ENCODE measurements at regions not wholly inside any gene's neighbourhood (a gene's known extent, or its start where the extent isn't known, plus 50 kb on each side); places are given as distances from the start of the nearest gene placed in this dataset.

DNA sequence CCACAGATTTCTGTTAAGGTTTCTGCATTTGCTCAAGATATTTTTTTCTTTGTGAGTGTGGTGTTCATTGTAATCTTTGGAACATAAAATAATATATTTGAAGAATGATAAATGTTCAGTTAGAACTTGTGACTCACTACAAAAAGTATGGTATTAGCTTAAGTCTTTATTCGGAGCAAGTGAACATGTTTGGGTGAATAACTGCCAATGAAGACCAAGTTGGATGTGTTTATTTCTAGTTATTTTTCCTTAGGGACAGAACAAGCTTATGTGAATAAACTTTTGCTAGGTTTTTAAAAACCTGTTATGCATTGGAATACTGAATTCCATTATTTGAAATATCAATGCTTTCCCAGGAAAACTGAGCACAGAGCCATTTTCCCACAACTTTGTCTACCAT, 418.6 kb downstream of the SLCO4C1 start:
- ChIA-PET POLR2A (no interaction called here), CTCF (no interaction called here)
- H3K4me1 ChIP-seq (ENCODE audit: control insufficient read depth in 1 of 2, insufficient read depth in 2 of 2, low read depth in 1 of 2, low read length in 1 of 2): no peaks in the 10 kb centered on the region
- no peaks in the 10 kb centered on the region for H3K27me3 ChIP-seq (ENCODE audit: insufficient read depth)
- H2AFZ ChIP-seq (ENCODE audit: low read depth): no peak overlapping the region; the same call in 1 of the 2 replicates
- no peaks in the 10 kb centered on the region for H4K20me1 ChIP-seq (ENCODE audit: insufficient read depth)
- no peak overlapping the region for H3K27ac ChIP-seq (ENCODE audit: low read depth in 2 of 2, low read length in 1 of 2)
- H3K9me2 ChIP-seq: no peaks in the 10 kb centered on the region
- 43% methylated on average over 1 of the region's 1 CpG for WGBS (ENCODE audit: low lambda C conversion rate)
- H3K9ac ChIP-seq: no peak overlapping the region
- H3K79me2 ChIP-seq (ENCODE audit: insufficient read depth): no peaks in the 10 kb centered on the region
- no peak for DNase-seq
- H3F3A ChIP-seq (replicated peaks; ENCODE audit: insufficient read depth): no peaks in the 10 kb centered on the region
- no peaks in the 10 kb centered on the region for H3K9me3 ChIP-seq
- no peak overlapping the region for H3K4me2 ChIP-seq
- TF ChIP-seq RCOR1 (IDR thresholded peaks at IDR 0.05; ENCODE audit: low read length): no peak
- TF ChIP-seq GABPA (IDR thresholded peaks at IDR 0.05; ENCODE audit: low read depth): no peak
- no peak for TF ChIP-seq TAF1 (IDR thresholded peaks at IDR 0.05; ENCODE audit: borderline replicate concordance, low read depth, low read length)
- TF ChIP-seq CHD2 (IDR thresholded peaks at IDR 0.05; ENCODE audit: low read length, partially characterized antibody): no peak
- TF ChIP-seq, protein P1, sequence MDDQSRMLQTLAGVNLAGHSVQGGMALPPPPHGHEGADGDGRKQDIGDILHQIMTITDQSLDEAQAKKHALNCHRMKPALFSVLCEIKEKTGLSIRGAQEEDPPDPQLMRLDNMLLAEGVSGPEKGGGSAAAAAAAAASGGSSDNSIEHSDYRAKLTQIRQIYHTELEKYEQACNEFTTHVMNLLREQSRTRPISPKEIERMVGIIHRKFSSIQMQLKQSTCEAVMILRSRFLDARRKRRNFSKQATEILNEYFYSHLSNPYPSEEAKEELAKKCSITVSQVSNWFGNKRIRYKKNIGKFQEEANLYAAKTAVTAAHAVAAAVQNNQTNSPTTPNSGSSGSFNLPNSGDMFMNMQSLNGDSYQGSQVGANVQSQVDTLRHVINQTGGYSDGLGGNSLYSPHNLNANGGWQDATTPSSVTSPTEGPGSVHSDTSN (IDR thresholded peaks at IDR 0.05): no peak
- no peak for TF ChIP-seq EZH2phosphoT487 (IDR thresholded peaks at IDR 0.05; ENCODE audit: borderline replicate concordance, low read depth)
- no peak for TF ChIP-seq TCF12 (IDR thresholded peaks at IDR 0.05)
- no peak for TF ChIP-seq FOSL2 (IDR thresholded peaks at IDR 0.05; ENCODE audit: borderline replicate concordance, low read depth)
- no peak for TF ChIP-seq SMC3 (IDR thresholded peaks at IDR 0.05; ENCODE audit: low read depth, low read length)
- TF ChIP-seq, protein P2, sequence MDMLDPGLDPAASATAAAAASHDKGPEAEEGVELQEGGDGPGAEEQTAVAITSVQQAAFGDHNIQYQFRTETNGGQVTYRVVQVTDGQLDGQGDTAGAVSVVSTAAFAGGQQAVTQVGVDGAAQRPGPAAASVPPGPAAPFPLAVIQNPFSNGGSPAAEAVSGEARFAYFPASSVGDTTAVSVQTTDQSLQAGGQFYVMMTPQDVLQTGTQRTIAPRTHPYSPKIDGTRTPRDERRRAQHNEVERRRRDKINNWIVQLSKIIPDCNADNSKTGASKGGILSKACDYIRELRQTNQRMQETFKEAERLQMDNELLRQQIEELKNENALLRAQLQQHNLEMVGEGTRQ (IDR thresholded peaks at IDR 0.05; ENCODE audit: borderline replicate concordance, low read depth, low read length): no peak
- no peak for TF ChIP-seq SIN3A (IDR thresholded peaks at IDR 0.05; ENCODE audit: borderline replicate concordance, low read depth, low read length)
- TF ChIP-seq RFX5 (IDR thresholded peaks at IDR 0.05; ENCODE audit: low read length): no peak
- TF ChIP-seq TEAD4 (IDR thresholded peaks at IDR 0.05; ENCODE audit: borderline replicate concordance, insufficient read depth): no peak
- no peak for TF ChIP-seq FOXM1 (IDR thresholded peaks at IDR 0.05; ENCODE audit: low read depth)
- H3K36me3 ChIP-seq (replicated peaks in 1 of 2; ENCODE audit: control insufficient read depth in 1 of 2, insufficient read depth in 2 of 2, low read length in 1 of 2): no peaks in the 10 kb centered on the region
- H3K4me3 ChIP-seq (ENCODE audit: low read depth in 2 of 2, low read length in 1 of 2): no peak overlapping the region

DNA sequence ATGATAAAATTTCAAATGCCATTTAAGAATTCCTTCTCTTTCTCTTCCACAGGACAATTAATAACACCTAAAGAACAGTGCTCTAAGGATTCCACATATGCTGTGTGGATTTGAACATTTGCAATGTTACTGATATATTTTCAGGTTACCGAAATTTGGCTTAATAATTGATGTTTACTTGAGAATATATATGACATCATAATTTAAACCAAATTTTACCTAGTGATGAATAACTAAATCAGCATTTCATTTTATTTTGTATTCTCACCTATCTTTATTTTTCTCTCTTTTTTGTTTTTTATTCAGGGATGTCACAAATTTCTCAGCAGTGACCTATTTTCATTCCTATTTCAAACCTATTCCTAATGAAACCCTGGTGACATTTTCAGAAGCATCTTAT, 429.6 kb downstream of the SLCO4C1 start:
- H4K20me1 ChIP-seq (ENCODE audit: insufficient read depth): no peaks in the 10 kb centered on the region
- no peaks in the 10 kb centered on the region for H3K9me2 ChIP-seq
- no peak overlapping the region for H3K4me3 ChIP-seq (ENCODE audit: low read depth in 2 of 2, low read length in 1 of 2)
- no peak overlapping the region for H3K4me2 ChIP-seq
- H3F3A ChIP-seq (replicated peaks; ENCODE audit: insufficient read depth): no peaks in the 10 kb centered on the region
- H3K9me3 ChIP-seq: no peaks in the 10 kb centered on the region
- no peak for TF ChIP-seq ELF1 (IDR thresholded peaks at IDR 0.05)
- TF ChIP-seq, protein P1 (IDR thresholded peaks at IDR 0.05): no peak
- TF ChIP-seq GATA2 (CRISPR knock-in tag; IDR thresholded peaks at IDR 0.05): no peak
- TF ChIP-seq FOSL2 (IDR thresholded peaks at IDR 0.05; ENCODE audit: borderline replicate concordance, low read depth): no peak
- no peak for TF ChIP-seq TAF1 (IDR thresholded peaks at IDR 0.05; ENCODE audit: borderline replicate concordance, low read depth, low read length)
- no peak for TF ChIP-seq YY1 (IDR thresholded peaks at IDR 0.05; ENCODE audit: low read depth)
- TF ChIP-seq MXI1 (IDR thresholded peaks at IDR 0.05; ENCODE audit: low read depth, low read length): no peak
- no peak for TF ChIP-seq MEF2A (IDR thresholded peaks at IDR 0.05; ENCODE audit: borderline replicate concordance, low read depth)
- DNase-seq: no peak
- H2AFZ ChIP-seq (ENCODE audit: low read depth): no peak overlapping the region
- WGBS (ENCODE audit: low lambda C conversion rate): 24% methylated on average over 1 of the region's 1 CpG
- H3K79me2 ChIP-seq (ENCODE audit: insufficient read depth): no peaks in the 10 kb centered on the region
- H3K9ac ChIP-seq: no peak overlapping the region
- H3K27me3 ChIP-seq (ENCODE audit: insufficient read depth): no peaks in the 10 kb centered on the region
- no peaks in the 10 kb centered on the region for H3K4me1 ChIP-seq (ENCODE audit: control insufficient read depth in 1 of 2, insufficient read depth in 2 of 2, low read depth in 1 of 2, low read length in 1 of 2)
- ChIA-PET POLR2A (no interaction called here), CTCF (no interaction called here)
- H3K36me3 ChIP-seq (replicated peaks in 1 of 2; ENCODE audit: control insufficient read depth in 1 of 2, insufficient read depth in 2 of 2, low read length in 1 of 2): no peaks in the 10 kb centered on the region
- H3K27ac ChIP-seq (ENCODE audit: low read depth in 2 of 2, low read length in 1 of 2): no peak overlapping the region

Measured in SK-N-SH (cell line).